CD4-positive, alpha-beta T cell (primary cell): ENCODE measurements at regions not wholly inside any gene's neighbourhood (a gene's known extent, or its start where the extent isn't known, plus 50 kb on each side); places are given as distances from the start of the nearest gene placed in this dataset.

Source experiments
- ATAC-seq: fragments of 200-7000 bp; cut with Tn5 transposase; one replicate; pipeline ENCODE4 v1.10.0; 2022; ENCODE audit warnings: mild to moderate bottlenecking; ENCODE audit not compliant: poor library complexity
- CTCF ChIA-PET: fragments of 350-600 bp; sonication (Branson Sonifier 250); formaldehyde crosslinking; loops from one replicate; lab custom pipeline; 2021; ENCODE audit warnings: antibody characterized with exemption, inconsistent platforms; lab: Charles Lee
- POLR2A ChIA-PET: fragments of 350-600 bp; sonication (Branson Sonifier 250); formaldehyde crosslinking; loops from one replicate; lab custom pipeline; 2021; ENCODE audit warnings: antibody characterized with exemption, inconsistent platforms; lab: Charles Lee
- DNase-seq, 14 experiments: peaks; one replicate each; pipeline ENCODE4 v3.0.0-alpha.2; 2013 to 2020; ENCODE audit warnings: mixed read lengths in 2 of 14
- H3K27ac ChIP-seq, 2 donors: one replicate each; pipeline versions ENCODE4 v1.5.1 to v1.7.0; 2013; ENCODE audit warnings: low read length in 2 of 2, low read depth in 1 of 2, mild to moderate bottlenecking in 1 of 2
- H3K27me3 ChIP-seq, 2 experiments: 1 replicate in 1 of 2; 2 replicates in 1 of 2; pipeline versions ENCODE4 v1.6.1 to v1.7.0; 2013; ENCODE audit warnings: low read length in 2 of 2, control low read depth in 1 of 2, mild to moderate bottlenecking in 1 of 2, moderate library complexity in 1 of 2; ENCODE audit not compliant: insufficient read depth in 2 of 2, control insufficient read depth in 1 of 2
- H3K36me3 ChIP-seq: one replicate; pipeline ENCODE4 v1.6.1; 2013; ENCODE audit warnings: low read length, control low read depth; ENCODE audit not compliant: insufficient read depth
- H3K4me1 ChIP-seq: one replicate; pipeline ENCODE4 v1.6.1; 2013; ENCODE audit warnings: low read length, control low read depth; ENCODE audit not compliant: insufficient read depth
- H3K4me3 ChIP-seq: one replicate; pipeline ENCODE4 v1.5.1; 2013; ENCODE audit warnings: mild to moderate bottlenecking, low read length, moderate library complexity
- H3K9me3 ChIP-seq, 2 experiments: 1 replicate in 1 of 2; 2 replicates in 1 of 2; pipeline versions ENCODE4 v1.6.1 to v1.7.0; 2013; ENCODE audit warnings: low read length in 2 of 2, mild to moderate bottlenecking in 2 of 2, control low read depth in 1 of 2, moderate library complexity in 1 of 2; ENCODE audit not compliant: control insufficient read depth in 1 of 2, insufficient read depth in 1 of 2
- H3K27ac Mint-ChIP-seq: one replicate; pipeline ENCODE4 v1.8.0; 2020; ENCODE audit warnings: mixed read lengths
- H3K27me3 Mint-ChIP-seq: one replicate; pipeline ENCODE4 v1.8.0; 2021; ENCODE audit warnings: mixed read lengths
- H3K36me3 Mint-ChIP-seq: one replicate; pipeline ENCODE4 v1.8.0; 2021; ENCODE audit warnings: low read depth, mixed read lengths
- H3K4me1 Mint-ChIP-seq: one replicate; pipeline ENCODE4 v1.8.0; 2021; ENCODE audit warnings: low read depth, mixed read lengths
- H3K4me3 Mint-ChIP-seq: one replicate; pipeline ENCODE4 v1.8.0; 2020; ENCODE audit warnings: mild to moderate bottlenecking, mixed read lengths
- H3K9me3 Mint-ChIP-seq: one replicate; pipeline ENCODE4 v1.8.0; 2020; ENCODE audit warnings: mixed read lengths
- intact Hi-C, 2 experiments: fragments of 100-400 bp; cut with DNase I in 1 of 2; cut with micrococcal nuclease in 1 of 2; formaldehyde crosslinking; loops; one replicate each; pipeline versions ENCODE4 v1.15.1 to v1.9.0; 2023 to 2025; cut with DNase I, micrococcal nuclease
- TF ChIP-seq, protein P1 (sequence below): fragments of 200-600 bp; IDR thresholded peaks from one replicate; pipeline ENCODE4 v1.8.0; 2022; ENCODE audit warnings: antibody characterized with exemption, mild to moderate bottlenecking

DNA sequence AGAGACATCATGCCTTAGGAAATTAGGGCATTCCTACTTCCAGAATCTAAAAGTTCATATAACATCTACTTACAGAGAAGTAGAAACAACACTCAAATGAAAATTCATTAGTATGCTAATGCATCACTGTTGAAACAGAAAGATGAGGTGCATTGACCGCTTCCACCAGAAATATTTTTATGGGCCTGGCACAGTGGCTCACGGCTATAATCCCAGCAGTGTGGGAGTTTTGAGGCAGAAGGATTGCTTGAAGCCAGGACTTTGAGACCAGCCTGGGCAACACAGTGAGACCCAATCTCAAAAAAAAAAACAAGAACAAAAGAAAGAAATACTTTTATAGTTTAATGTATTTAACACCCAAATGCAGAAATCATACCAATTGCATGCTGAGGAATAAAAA lies 220.9 kb downstream of the SKIDA1 start:
- ATAC-seq, result no peak
- Mint-ChIP-seq H3K27ac (no peak overlapping the region), H3K4me3 (no peak overlapping the region), H3K9me3 (no peaks in the 10 kb centered on the region), H3K4me1 (no peaks in the 10 kb centered on the region), H3K27me3 (peaks cover 6% of the 10 kb centered on the region), H3K36me3 (no peaks in the 10 kb centered on the region)
- Histone ChIP-seq H3K27me3 (no peaks in the 10 kb centered on the region), H3K36me3 (no peaks in the 10 kb centered on the region), H3K4me3 (no peak overlapping the region), H3K4me1 (no peaks in the 10 kb centered on the region), H3K9me3 (no peaks in the 10 kb centered on the region), H3K27ac (no peak overlapping the region)
- ChIA-PET CTCF (interaction anchor here (0.7 kb wide), 1 partner anchor 1412 kb away, joined by 4 read pairs; no protein-coding TSS in a partner anchor), POLR2A (no interaction called here)
- no peak for DNase-seq
- TF ChIP-seq, protein P1, sequence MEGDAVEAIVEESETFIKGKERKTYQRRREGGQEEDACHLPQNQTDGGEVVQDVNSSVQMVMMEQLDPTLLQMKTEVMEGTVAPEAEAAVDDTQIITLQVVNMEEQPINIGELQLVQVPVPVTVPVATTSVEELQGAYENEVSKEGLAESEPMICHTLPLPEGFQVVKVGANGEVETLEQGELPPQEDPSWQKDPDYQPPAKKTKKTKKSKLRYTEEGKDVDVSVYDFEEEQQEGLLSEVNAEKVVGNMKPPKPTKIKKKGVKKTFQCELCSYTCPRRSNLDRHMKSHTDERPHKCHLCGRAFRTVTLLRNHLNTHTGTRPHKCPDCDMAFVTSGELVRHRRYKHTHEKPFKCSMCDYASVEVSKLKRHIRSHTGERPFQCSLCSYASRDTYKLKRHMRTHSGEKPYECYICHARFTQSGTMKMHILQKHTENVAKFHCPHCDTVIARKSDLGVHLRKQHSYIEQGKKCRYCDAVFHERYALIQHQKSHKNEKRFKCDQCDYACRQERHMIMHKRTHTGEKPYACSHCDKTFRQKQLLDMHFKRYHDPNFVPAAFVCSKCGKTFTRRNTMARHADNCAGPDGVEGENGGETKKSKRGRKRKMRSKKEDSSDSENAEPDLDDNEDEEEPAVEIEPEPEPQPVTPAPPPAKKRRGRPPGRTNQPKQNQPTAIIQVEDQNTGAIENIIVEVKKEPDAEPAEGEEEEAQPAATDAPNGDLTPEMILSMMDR, result no peak
- intact Hi-C loops, result no loop called here

GRCh38 chr10:21304198-21304597 lies 221.3 kb downstream of the SKIDA1 start:
- ChIA-PET POLR2A (no interaction called here), CTCF (no interaction called here)
- no peak overlapping the region for H3K27ac ChIP-seq

DNA sequence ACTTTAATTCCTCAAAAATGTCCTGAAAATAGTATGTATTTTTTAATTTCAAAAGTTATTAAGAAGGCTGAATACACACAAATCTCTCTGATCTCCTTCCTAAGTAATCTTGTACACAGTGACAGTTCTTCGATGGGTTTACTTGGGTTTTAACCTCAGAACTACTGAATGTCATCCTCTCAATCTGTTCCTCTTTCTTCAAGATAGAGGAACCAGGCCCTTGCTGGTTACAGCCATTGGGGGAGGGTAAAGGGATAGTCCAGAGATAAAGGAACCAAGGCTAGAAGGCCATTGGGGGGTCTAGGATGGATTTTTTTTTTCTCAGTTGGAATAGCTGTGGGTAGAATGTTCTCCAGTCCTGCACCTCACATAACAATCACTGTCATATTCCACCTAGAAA lies 224.9 kb downstream of the SKIDA1 start:
- H3K4me1 Mint-ChIP-seq, result no peaks in the 10 kb centered on the region
- no peaks in the 10 kb centered on the region for H3K9me3 Mint-ChIP-seq
- CTCF ChIA-PET, result no interaction called here
- DNase-seq, result peak in 2 of 14 experiments; percentile 4 to 8
- H3K27ac Mint-ChIP-seq, result no peak overlapping the region
- Histone ChIP-seq H3K36me3 (no peaks in the 10 kb centered on the region), H3K27me3 (peaks cover 2 to 6% of the 10 kb centered on the region in 2 experiments), H3K9me3 (no peaks in the 10 kb centered on the region), H3K27ac (no peak overlapping the region), H3K4me3 (no peak overlapping the region), H3K4me1 (no peaks in the 10 kb centered on the region)
- H3K36me3 Mint-ChIP-seq, result no peaks in the 10 kb centered on the region
- ATAC-seq, result no peak
- TF ChIP-seq, protein P1, result no peak
- intact Hi-C loops, result no loop called here
- POLR2A ChIA-PET, result no interaction called here
- no peaks in the 10 kb centered on the region for H3K27me3 Mint-ChIP-seq
- no peak overlapping the region for H3K4me3 Mint-ChIP-seq

More at GRCh38 chr10:21304198-21304597, 221.3 kb downstream of the SKIDA1 start:
- Mint-ChIP-seq H3K27me3 (peaks cover 6% of the 10 kb centered on the region), H3K4me3 (no peak overlapping the region), H3K4me1 (no peaks in the 10 kb centered on the region), H3K9me3 (no peaks in the 10 kb centered on the region), H3K27ac (no peak overlapping the region), H3K36me3 (no peaks in the 10 kb centered on the region)
- Histone ChIP-seq H3K4me1 (no peaks in the 10 kb centered on the region), H3K36me3 (no peaks in the 10 kb centered on the region), H3K4me3 (no peak overlapping the region), H3K9me3 (no peaks in the 10 kb centered on the region), H3K27me3 (no peaks in the 10 kb centered on the region)
- ATAC-seq (no peak), DNase-seq (no peak)
- TF ChIP-seq, protein P1, result no peak
- intact Hi-C loops, result no loop called here
